GM19452 (cell line): ENCODE measurements at regions not wholly inside any gene's neighbourhood (a gene's known extent, or its start where the extent isn't known, plus 50 kb on each side); places are given as distances from the start of the nearest gene placed in this dataset.

Experiments used
- ATAC-seq: cut with Tn5 transposase; IDR thresholded peaks from one replicate; pipeline ENCODE4 v1.9.1; 2021; ENCODE audit not compliant: unreplicated experiment

DNA sequence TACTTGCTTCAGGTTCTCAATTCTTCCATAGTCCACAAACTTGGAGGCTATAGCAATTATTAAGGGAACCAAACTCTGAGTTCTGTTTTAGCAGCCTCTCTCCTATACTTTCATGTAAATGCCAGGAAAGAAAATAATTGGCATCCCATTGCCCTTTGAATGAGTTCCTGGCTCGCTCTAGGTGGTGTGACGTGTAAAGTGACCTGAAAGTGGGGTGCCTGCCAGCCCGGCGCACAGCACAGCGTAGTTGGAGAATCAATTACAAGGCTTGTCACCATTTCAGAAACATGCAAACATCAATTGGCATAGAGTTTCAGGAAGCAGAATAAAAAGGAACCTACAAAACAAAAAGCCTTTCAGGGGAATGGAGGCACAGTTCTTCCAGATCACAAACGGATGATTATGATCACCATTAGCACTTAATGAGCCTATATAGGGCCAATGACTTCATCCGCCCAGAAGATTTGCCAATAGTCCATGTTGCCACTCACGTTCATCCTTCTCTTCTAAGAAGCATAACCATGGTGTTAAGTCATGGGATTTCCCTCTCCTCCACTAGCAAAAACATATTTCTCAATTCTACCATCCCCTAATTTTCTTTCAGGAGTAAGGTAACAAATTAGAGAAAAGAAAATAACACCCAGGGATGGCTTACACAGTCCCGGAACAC is 354.6 kb upstream of the ADGRL2 start:
- ATAC-seq, result no peak

DNA sequence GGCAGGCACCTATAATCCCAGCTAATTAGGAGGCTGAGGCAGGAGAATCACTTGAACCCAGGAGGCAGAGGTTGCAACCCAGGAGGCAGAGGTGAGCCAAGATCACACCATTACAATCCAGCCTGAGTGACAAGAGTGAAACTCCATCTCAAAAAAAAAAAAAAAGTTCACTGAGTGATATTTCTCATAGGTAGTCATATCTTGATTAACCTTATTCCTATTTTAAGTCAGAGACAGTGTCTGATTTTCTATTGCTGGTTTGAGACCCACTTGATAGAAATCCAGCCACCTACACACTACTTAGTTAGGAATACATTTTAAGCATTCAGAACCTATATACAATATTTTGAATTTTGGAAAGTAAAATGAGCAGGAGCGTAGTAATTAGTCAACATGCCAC is 357.4 kb upstream of the ADGRL2 start:
- ATAC-seq, result no peak

DNA sequence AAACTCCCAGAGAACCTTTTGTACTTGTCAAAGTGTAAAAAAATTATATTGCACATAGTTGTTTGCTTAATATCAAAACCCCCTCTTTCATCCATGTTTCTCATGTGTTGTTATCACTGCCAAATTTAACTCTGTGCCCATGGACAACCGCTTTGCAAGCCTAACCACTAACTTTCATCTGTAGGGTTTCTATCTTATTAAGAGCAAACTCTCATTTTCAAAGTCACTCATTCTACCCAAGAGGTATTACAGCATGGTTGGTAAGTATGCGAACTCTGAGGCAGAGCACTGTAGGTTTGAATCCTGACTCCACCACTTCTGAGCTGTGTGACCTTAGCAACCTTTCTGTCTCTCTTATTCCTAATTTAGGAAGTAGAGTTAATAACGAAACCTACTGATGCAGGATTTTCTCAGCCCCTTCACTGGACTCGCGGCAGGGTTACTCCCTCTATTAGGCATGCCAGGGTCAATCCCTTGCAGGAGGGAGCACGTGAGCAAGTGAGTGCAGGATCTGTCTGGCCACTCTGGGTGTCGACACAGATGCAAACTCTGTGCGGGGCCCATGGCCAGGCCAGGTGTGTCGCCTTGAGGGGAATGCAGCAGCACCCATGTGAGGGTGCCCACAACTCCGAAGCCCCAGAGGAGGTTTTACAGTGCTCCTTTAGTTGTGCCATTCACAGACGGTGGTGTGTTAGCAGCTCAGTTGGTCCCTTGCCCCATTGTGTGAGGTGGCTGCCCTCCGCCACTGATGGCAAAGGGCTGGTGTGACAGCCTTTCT is 361.5 kb upstream of the ADGRL2 start:
- no peak for ATAC-seq

DNA sequence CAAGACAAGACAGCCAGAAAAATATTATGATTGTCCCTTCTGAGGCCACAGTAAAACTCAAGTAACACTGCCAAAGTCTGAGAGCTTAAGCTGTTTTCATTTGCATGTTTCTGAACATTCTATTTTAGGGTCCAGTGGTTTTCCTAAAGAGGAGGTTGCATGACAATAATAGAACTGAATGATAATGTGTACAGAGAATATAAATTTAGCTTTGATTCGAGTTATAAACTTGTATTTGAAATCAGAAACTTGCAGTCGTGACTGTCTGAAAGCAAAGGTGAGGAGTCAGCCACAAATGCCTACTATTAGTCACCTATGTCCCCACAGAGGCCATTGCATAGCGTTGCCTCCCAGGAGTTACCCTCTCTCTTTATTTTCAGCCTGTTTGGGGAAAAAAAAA is 363.1 kb upstream of the ADGRL2 start:
- ATAC-seq, result peak; percentile 72

DNA sequence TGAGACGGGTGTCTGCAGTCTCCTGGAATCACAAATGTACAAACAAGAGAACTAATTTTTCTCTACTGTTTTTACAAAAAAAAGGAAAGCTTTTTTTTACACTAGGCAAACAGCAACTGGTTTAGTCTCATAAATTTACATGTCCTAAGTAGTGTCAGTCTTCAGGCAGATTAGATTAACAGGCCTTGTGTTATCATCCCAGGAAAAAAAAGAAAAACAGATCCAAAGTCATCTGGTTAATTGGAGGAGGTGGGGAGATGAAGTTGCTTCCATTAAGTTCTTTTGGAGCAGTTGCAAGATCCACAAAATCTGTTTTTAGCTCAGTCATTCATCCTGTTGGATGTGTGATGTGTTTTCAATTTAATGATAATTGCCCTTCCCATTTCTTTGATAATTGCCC is 363.5 kb upstream of the ADGRL2 start:
- ATAC-seq, result no peak

DNA sequence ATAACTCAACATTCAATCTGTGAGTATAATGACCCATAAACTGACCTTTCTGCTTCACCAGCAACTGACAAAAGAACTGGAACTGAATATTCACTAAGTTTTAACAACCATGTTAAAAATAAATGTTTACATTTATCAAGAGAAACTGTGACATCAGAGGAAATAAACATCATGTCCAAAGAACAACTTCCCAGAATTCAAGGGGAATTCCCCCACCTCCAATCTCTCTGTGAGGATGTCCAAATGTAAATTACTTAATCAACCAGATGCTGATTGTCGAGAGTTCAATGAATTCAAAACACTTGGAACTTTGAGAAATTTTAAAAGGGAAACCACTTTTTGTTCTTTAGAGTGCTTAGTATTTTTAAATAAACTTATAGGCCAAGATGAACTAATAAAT is 365.6 kb upstream of the ADGRL2 start:
- no peak for ATAC-seq

DNA sequence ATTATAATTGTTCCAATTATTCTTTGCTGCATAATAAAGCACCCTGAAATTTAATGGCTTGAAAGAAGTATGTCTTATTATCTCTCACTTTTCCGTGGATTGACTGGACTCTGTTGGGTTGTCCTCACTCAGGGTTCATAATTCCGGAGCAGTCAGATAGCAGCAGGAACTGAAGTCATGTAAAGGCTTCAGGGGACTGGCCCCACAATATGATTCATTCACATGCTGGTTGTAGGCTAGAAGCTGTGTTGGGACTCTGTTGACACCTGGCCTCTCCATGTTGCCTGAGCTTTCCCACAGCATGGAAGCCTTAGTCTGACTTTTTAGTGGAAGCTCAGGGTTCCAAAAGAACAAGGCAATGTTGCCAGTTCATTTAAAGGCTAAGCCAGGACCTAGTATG is 367.1 kb upstream of the ADGRL2 start:
- no peak for ATAC-seq

DNA sequence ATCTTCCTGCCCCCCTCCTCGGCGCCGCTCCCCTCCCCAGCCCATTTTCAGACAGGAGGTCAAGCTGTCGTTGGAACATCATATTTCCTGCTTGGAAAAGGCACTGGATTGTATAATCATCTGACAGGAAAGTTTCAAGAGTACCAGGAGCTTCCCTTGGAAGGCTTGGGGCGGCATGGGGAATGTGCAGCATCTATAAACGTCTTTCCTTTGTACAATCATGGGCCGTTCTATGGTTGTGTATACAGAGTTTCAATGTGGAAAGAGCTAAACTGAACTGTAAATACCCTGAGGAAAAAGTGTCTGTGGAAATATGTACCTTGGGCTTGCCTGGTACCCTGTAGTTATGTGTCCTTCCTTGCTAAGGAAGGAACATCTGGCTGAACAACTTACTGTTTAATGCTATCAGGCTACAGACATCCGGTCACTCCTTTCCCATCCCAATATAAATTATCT is 368.1 kb upstream of the ADGRL2 start:
- ATAC-seq, result no peak

DNA sequence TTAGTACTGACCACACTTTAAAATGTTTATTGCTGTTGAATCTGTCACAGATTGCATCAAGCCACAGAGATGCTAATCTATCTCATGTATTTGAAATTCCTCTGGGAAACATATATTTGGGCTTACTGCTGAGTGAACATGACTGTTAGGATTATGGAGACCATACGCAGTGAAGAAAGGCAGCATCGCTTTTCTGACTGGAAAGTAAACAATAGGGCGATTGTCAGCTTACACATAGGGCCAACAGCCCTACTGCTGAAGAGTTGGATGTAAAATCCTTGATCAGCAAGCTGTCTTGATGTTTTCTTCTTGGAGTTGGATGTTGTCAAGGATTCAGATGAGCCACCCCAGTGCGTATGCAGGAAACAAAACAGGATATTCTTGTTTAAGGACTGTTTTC is 368.7 kb upstream of the ADGRL2 start:
- ATAC-seq, result no peak

DNA sequence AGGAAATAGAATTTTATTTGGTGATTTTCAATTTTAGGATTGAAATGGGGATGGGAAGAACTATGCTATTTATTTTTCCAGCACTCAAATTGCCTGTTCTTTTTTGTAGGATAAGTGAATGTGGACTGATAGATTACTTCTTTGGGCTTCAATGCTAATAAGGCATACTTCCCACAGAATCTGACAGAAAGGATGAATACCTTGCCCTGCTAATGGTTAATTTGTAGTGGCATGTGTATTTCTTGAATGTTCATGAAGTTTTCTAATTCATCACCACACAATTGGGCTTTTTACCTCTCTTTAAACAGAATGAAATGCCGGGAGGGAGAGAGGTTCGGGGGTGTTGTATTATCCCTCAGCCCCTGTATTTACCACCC is 369.1 kb upstream of the ADGRL2 start:
- no peak for ATAC-seq

DNA sequence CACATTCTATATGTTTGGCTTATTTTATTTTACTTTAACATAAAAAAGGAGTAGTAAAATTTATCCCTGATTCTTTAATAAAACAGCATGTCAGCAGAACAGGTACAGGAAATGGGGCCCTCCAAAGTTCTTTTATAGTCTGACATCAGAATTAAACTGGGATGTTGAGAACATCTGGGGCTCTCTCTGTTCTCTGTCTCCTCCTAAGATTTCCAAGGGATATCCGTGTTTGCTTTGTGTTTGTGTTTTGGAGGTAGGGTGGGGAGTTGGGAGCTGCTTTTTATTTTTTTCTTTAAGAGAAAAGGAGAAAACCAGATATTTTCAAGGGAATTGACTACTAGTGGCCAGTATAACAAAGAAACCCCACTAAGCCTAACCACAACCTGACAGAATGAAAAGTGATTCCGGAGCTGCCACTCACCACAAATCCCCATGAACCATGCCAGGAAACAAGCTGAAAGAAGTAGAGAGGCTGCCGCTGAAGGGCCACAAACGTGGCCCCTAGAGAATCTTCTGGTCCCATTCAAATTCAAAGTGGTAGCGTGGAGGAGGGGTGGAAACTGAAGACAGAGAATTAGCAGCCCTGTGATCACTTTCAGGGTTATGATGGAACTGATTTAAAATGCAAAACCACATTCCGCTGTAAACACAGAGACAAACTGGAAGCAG is 369.6 kb upstream of the ADGRL2 start:
- peak; percentile 47 for ATAC-seq

DNA sequence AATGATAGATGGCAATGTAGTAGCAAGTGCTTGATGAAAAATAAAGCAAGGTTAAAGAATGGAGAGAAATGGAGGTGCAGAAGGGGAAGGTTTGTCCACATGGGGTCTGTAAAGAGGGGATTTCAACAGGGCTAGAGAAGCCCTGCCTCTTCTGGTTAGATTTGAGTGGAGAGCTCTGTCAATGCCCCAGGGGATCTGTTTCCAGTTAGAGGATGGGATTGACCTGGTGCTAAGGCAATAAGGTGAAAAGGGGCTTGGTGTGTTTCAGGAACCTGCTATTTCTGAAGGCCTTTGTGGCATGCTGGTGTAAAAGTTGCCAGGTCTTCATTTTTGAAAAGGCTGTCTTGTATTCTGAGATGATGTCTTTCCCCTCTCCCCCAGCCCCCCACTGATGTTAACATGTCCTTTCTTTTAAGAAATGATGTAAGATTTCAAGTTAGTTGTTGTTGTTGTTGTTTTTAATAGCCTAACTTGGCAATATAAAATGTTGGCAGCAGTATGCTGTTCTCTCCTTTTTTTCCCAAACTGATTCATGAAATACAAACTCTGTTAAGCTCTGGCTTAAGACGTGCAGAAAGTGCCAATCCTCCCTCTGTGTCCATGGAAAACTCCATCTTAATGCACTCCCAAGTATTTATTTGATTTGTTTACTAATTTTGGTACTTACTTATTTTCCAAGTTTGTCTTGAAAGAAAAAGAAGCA is 370.3 kb upstream of the ADGRL2 start:
- ATAC-seq, result no peak

DNA sequence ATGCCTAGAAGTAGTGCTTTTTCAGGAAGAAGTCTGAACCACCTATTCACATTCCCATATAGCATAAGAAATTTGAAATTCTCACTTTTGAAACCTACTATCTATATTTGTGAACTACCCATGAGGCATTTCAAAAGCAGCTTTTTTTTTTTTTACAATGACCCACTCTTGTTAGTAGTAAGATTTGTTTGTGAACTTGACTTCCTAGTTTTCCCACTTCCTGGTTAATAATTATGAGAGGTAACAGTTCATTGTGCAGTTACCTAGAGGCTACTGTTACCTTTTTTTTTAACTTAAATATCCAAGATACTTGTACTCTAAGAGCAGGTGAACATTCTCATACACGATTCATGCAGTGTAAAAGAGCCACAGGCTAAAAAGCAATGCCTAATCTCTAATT is 371.7 kb upstream of the ADGRL2 start:
- ATAC-seq, result no peak

DNA sequence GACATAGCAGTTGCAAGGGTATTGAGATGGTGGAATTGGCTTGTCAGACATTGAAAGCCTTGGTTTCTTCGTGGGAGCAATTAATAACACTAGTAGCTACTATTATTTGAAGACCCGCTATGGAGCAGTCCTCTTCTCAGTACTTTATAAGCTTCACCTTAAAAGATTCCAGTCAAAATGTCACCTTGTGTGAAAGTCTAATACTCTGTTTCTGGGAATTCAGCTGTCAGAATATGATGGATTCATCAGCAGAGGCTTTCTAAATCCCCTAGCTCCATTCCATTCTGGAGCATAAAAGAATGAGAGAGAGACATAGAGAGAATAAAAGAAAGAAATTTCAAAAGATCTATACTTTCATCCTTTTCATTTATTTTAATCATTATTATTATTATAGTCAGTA is 375.9 kb upstream of the ADGRL2 start:
- no peak for ATAC-seq

DNA sequence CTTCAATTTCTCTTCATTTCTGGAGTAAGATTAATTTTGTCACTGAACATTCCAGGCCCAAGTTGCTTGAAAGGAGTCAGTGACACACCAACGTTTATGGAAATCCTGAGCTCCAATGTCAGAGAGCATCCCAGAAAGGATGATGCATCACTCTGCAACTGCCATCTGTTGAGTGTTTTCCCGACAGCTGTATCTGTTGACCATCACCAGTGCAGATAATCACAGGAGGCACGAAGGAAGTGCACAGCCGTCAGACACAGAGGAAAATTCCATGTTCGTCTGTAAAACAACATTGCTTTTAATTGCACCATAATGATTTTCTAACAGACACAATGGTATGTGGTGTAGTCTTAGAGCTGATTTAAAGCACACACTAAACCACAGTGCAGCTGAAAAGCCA is 376.7 kb upstream of the ADGRL2 start:
- no peak for ATAC-seq

DNA sequence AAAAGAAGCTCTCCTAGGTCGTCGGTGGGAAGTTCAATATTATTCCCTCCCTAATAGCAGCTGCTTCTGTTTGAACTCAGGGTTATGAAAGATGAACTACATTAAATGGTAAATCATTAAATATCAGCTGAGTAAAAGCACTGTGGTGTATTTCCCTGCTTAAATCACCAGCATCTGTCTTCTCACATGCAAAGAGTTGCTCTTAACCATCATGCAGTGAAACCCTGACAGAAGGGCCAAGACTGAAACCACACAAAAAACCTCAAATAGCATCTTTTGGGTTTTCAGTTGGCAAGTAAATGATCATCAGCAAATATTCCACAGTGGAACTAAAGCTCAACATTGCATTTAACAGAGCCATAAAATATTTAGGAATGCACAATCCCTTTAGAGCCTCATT is 380.0 kb upstream of the ADGRL2 start:
- peak; percentile 84 for ATAC-seq

DNA sequence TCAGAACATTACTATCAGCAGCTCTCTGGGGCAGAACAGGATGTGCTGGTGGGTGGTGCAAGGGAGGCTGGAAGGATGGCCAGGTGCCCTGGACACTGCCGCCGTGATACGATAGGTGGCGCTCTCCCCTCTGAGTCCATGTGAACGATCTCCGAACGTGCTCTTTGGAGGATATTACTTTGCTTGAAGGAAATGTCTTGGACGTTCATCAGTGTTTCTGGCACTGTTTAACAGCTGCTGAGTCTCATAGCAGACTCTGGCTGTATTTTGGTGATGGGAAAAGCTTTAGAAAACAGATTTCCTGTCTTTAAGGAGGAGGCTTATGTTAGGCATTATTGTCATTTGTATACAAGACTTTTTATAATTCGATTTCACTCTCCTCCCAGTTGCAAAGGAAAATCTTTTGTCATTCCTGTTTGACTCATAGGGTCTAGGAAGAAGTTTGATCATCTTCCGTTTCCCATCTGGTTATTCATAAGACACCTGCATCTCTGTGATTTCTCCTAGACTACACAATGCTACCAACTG is 386.2 kb upstream of the ADGRL2 start:
- ATAC-seq, result peak; percentile 80

DNA sequence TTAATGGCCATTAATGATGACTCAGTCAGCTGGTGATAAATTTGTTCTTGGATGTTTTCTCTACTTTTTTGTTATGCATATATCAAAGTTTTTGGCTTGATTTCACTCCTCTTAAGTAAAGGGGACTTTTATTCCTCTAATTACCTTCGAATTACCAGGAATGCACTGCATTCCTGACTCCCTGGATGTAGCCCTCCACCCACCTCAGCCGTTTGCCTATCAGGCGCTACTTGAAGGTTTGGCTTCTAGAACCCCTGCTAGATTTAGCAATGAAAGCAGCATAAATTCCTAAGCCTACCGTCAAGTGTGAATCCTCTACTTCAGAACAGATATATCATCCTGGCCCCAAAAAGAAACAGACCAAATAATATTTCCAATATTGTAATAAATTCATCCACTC is 387.8 kb upstream of the ADGRL2 start:
- ATAC-seq, result no peak

DNA sequence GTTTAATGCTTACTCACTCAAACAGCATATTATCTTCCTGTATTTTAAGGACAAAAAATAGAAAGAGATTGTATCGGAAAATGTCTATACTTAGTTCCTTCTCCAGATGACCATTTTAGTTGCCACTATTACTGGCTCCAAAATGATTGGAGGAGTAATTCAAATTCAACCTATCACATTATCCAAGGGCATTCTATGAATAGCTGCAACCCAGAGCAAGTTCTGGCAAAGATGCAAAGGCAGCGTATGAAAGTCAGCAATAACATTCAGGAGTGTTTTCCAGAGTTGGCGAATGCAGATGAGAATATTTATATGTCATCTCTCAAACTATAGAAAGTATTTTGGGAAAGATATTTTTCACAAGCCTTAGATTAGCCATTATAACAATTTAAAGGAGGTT is 389.8 kb upstream of the ADGRL2 start:
- ATAC-seq, result no peak

DNA sequence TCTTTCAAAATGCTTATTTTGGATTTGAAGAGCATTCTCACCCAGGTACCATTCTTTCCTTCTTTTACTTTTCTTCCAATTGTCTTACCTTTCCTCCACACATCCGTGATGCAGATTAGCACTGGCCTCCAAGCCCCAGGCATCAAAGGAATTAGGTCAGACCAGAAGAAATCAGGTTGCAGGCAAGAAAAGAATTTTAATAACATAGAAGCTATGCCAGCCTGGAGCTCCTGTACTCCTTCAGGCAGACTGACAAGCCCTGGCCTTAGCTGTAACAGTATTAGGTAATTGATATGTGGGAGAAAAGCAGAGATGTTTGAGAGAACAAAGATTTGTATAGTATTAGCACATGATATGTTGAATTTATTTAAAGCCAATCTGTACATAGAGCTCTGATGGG is 390.4 kb upstream of the ADGRL2 start:
- no peak for ATAC-seq

DNA sequence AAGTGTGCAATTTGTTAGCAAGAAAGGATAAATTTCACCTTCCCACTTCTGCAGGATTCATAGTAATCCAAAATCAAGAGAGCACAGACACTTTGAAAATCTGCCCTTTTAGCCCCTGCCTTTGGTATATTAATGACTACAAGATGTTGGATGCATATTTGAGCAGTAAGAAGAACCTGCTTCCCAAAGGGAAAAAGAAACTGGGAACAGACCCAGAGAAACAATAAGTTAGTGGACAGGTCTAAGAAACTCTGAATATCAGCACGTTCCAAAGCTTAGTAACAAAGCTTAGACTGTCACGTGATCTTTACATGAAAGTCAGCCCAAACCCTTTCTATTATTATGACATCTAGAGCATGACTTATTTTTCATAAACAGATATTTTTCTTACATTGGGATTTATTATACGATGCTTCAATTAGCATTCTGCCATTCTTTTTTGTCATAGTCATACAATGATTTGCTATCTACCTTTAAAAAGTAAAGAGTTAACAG is 390.9 kb upstream of the ADGRL2 start:
- ATAC-seq, result no peak
